ENCODE measurements at regions not wholly inside any gene's neighbourhood (a gene's known extent, or its start where the extent isn't known, plus 50 kb on each side); places are given as distances from the start of the nearest gene placed in this dataset.

- TF ChIP-seq SMAD1 (IDR thresholded peaks at IDR 0.05; ENCODE audit: low read depth, partially characterized antibody) = no peak
- TF ChIP-seq RCOR1 (conservative IDR thresholded peaks at IDR 0.05; ENCODE audit: low read depth, low read length) = no peak
- no peak for TF ChIP-seq CTCF (IDR thresholded peaks at IDR 0.05 in 2 of 3, conservative IDR thresholded peaks at IDR 0.05 in 1 of 3; ENCODE audit: control insufficient read depth in 2 of 3, extremely low read depth in 1 of 3, insufficient read depth in 1 of 3, low read depth in 3 of 3, low read length in 3 of 3)
- TF ChIP-seq SUZ12 (IDR thresholded peaks at IDR 0.05; ENCODE audit: unreplicated experiment) = no peak
- no peak for TF ChIP-seq BHLHE40 (IDR thresholded peaks at IDR 0.05; ENCODE audit: borderline replicate concordance in 1 of 2, low read depth in 2 of 2, low read length in 1 of 2)
- TF ChIP-seq RAD21 (IDR thresholded peaks at IDR 0.05; ENCODE audit: insufficient read depth, low read depth, low read length) = no peak
- TF ChIP-seq POLR2A (IDR thresholded peaks at IDR 0.05; ENCODE audit: low read depth, low read length) = no peak
- no peak for TF ChIP-seq ZZZ3 (IDR thresholded peaks at IDR 0.05; ENCODE audit: control insufficient read depth, insufficient read length, low read depth)
- no peak for TF ChIP-seq REST (IDR thresholded peaks at IDR 0.05; ENCODE audit: low read depth, low read length)
- no peak for TF ChIP-seq ZNF207 (IDR thresholded peaks at IDR 0.05; ENCODE audit: borderline replicate concordance)
Observed at GRCh38 chr5:160922311-160922710, 70.3 kb upstream of the ATP10B start.

Measured in GM12878 (cell line).